ENCODE measurements at regions not wholly inside any gene's neighbourhood (a gene's known extent, or its start where the extent isn't known, plus 50 kb on each side); places are given as distances from the start of the nearest gene placed in this dataset.
A peak's percentile ranks its signal among the peaks of the same experiment; 100 is the strongest.

DNA sequence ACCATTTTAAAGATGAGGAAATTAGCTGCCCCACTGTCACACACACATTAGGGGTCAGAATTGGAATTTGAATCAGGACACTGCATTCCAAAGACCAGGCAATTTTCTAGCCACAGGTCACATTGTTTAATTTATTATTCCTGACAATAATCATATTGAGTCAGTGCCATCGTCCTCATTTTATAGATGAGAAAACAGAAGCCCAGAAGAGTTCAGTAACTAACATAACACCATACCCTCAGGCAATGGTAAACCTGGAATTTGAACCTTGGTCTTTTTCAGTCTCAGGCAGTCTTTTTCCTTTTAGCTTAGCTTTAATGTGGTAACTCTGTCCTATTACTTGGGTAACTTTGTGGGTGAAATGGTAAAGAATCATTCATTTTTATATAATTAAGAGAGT is 330.3 kb upstream of the SYT1 start:
- no peak overlapping the region for H3K4me2 ChIP-seq (ENCODE audit: low read length)
- no peaks in the 10 kb centered on the region for H3K79me2 ChIP-seq (ENCODE audit: low read length)
- H3K9me3 ChIP-seq (ENCODE audit: low read length): no peaks in the 10 kb centered on the region
- no TSS peak for BruUV-seq (replicated peaks)
- H3K36me3 ChIP-seq (ENCODE audit: low read depth, low read length): no peaks in the 10 kb centered on the region
- H4K20me1 ChIP-seq (ENCODE audit: low read length): no peaks in the 10 kb centered on the region
- H3F3A ChIP-seq (ENCODE audit: low read length, unreplicated experiment): no peaks in the 10 kb centered on the region
- DNase-seq: peak; percentile 35
- no peak overlapping the region for H3K4me3 ChIP-seq (ENCODE audit: low read length)
- H3K9ac ChIP-seq (ENCODE audit: low read length): no peak overlapping the region
- no peaks in the 10 kb centered on the region for H3K27me3 ChIP-seq (ENCODE audit: low read length)
- ChIA-PET CTCF (no interaction called here), POLR2A (ENCODE audit: unreplicated experiment) (no interaction called here)
- H3K27ac ChIP-seq (ENCODE audit: low read length): no peak overlapping the region
- no peaks in the 10 kb centered on the region for H3K4me1 ChIP-seq (ENCODE audit: insufficient read depth, low read length)
- intact Hi-C loops (cut with micrococcal nuclease): no loop called here
- no peak for ATAC-seq
- TF ChIP-seq EZH2phosphoT487 (IDR thresholded peaks at IDR 0.05; ENCODE audit: borderline replicate concordance, low read length) (no peak), EZH2 (IDR thresholded peaks at IDR 0.05; ENCODE audit: low read length, unreplicated experiment) (no peak)
- TF ChIP-seq, protein P1, sequence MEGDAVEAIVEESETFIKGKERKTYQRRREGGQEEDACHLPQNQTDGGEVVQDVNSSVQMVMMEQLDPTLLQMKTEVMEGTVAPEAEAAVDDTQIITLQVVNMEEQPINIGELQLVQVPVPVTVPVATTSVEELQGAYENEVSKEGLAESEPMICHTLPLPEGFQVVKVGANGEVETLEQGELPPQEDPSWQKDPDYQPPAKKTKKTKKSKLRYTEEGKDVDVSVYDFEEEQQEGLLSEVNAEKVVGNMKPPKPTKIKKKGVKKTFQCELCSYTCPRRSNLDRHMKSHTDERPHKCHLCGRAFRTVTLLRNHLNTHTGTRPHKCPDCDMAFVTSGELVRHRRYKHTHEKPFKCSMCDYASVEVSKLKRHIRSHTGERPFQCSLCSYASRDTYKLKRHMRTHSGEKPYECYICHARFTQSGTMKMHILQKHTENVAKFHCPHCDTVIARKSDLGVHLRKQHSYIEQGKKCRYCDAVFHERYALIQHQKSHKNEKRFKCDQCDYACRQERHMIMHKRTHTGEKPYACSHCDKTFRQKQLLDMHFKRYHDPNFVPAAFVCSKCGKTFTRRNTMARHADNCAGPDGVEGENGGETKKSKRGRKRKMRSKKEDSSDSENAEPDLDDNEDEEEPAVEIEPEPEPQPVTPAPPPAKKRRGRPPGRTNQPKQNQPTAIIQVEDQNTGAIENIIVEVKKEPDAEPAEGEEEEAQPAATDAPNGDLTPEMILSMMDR (conservative IDR thresholded peaks at IDR 0.05; ENCODE audit: low read depth, low read length): no peak
- H3K9me2 ChIP-seq (replicated peaks; ENCODE audit: low read length): no peaks in the 10 kb centered on the region
- no peak overlapping the region for H2AFZ ChIP-seq (ENCODE audit: low read length)

DNA sequence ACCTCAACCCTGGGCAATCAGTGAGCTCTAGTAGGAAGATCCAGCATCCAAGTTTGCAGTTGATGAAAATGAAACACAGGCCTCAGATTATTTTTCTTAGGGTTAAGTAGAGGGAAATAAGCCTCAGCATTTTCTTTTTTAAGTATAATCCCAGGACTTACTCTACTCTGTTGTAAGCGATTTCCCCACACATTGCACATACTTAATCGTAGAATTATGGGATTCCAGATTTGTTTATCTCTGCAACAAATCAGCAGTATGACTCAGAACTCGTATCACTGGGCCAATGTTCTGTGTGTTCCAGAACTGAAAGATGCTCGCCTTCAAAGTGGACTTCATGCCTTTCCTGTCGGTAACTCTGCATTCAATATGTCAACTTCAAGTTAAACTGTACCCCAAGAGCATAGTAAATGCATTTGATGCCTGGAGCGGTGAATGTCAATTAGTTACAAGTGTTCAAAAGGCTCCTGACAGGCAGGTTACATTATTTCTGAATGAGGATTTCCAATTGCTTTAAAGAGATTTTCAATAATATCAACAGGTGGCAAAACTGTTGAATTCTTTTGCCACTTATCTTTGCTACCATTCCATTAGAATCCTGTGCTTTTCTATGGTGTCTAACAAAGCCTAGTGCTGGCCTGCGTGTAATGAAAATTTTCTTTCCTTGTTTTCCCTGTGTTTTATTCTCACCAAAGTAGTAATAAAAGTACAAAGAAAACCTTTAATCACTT is 323.8 kb upstream of the SYT1 start:
- H3K4me2 ChIP-seq (ENCODE audit: low read length): no peak overlapping the region
- no peaks in the 10 kb centered on the region for H3K9me2 ChIP-seq (replicated peaks; ENCODE audit: low read length)
- ChIA-PET POLR2A (ENCODE audit: unreplicated experiment) (no interaction called here), CTCF (no interaction called here)
- H3K79me2 ChIP-seq (ENCODE audit: low read length): no peaks in the 10 kb centered on the region
- H3K4me3 ChIP-seq (ENCODE audit: low read length): no peak overlapping the region
- no peak overlapping the region for H2AFZ ChIP-seq (ENCODE audit: low read length)
- H3F3A ChIP-seq (ENCODE audit: low read length, unreplicated experiment): no peaks in the 10 kb centered on the region
- DNase-seq (no peak), ATAC-seq (no peak)
- H3K36me3 ChIP-seq (ENCODE audit: low read depth, low read length): no peaks in the 10 kb centered on the region
- no peak overlapping the region for H3K27ac ChIP-seq (ENCODE audit: low read length)
- intact Hi-C loops (cut with micrococcal nuclease): no loop called here
- no peaks in the 10 kb centered on the region for H3K27me3 ChIP-seq (ENCODE audit: low read length)
- no peaks in the 10 kb centered on the region for H4K20me1 ChIP-seq (ENCODE audit: low read length)
- TF ChIP-seq, protein P1 (conservative IDR thresholded peaks at IDR 0.05; ENCODE audit: low read depth, low read length): no peak
- TF ChIP-seq EZH2phosphoT487 (IDR thresholded peaks at IDR 0.05; ENCODE audit: borderline replicate concordance, low read length) (no peak), EZH2 (IDR thresholded peaks at IDR 0.05; ENCODE audit: low read length, unreplicated experiment) (no peak)
- H3K9ac ChIP-seq (ENCODE audit: low read length): no peak overlapping the region
- H3K9me3 ChIP-seq (ENCODE audit: low read length): no peaks in the 10 kb centered on the region
- BruUV-seq (replicated peaks): no TSS peak
- H3K4me1 ChIP-seq (ENCODE audit: insufficient read depth, low read length): no peaks in the 10 kb centered on the region

DNA sequence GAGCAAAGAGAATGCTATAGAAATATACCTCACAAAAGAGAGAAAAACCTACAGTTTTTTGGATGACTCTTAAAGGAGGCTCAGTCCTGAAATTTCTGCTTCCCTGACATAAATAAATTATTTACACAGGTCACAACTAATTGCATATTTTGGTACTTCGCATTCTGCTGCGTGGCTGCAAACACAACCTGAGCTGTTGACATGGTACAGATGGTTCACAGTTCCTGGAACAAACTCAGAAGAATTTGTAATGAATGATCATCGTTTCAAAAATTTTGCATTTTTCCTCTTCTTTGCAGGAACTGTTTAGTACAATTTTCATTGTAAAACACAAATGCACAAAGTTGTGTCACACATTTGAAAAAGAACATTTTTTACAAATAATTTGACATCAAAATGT is 313.7 kb upstream of the SYT1 start:
- no peaks in the 10 kb centered on the region for H4K20me1 ChIP-seq (ENCODE audit: low read length)
- DNase-seq (no peak), ATAC-seq (no peak)
- no TSS peak for BruUV-seq (replicated peaks)
- no peak overlapping the region for H3K4me2 ChIP-seq (ENCODE audit: low read length)
- no peaks in the 10 kb centered on the region for H3K36me3 ChIP-seq (ENCODE audit: low read depth, low read length)
- H3K27ac ChIP-seq (ENCODE audit: low read length): no peak overlapping the region
- TF ChIP-seq EZH2 (IDR thresholded peaks at IDR 0.05; ENCODE audit: low read length, unreplicated experiment): no peak
- TF ChIP-seq EZH2phosphoT487 (IDR thresholded peaks at IDR 0.05; ENCODE audit: borderline replicate concordance, low read length): no peak
- TF ChIP-seq, protein P1 (conservative IDR thresholded peaks at IDR 0.05; ENCODE audit: low read depth, low read length): no peak
- H3F3A ChIP-seq (ENCODE audit: low read length, unreplicated experiment): no peaks in the 10 kb centered on the region
- H2AFZ ChIP-seq (ENCODE audit: low read length): no peak overlapping the region
- H3K9ac ChIP-seq (ENCODE audit: low read length): no peak overlapping the region
- H3K79me2 ChIP-seq (ENCODE audit: low read length): no peaks in the 10 kb centered on the region
- no peaks in the 10 kb centered on the region for H3K9me2 ChIP-seq (replicated peaks; ENCODE audit: low read length)
- intact Hi-C loops (cut with micrococcal nuclease): no loop called here
- ChIA-PET POLR2A (ENCODE audit: unreplicated experiment) (interaction anchor here (0.6 kb wide), 1 partner anchor 250 kb away, joined by 3 read pairs; no protein-coding TSS in a partner anchor), CTCF (no interaction called here)
- H3K9me3 ChIP-seq (ENCODE audit: low read length): no peaks in the 10 kb centered on the region
- H3K4me3 ChIP-seq (ENCODE audit: low read length): no peak overlapping the region
- no peaks in the 10 kb centered on the region for H3K27me3 ChIP-seq (ENCODE audit: low read length)
- H3K4me1 ChIP-seq (ENCODE audit: insufficient read depth, low read length): no peaks in the 10 kb centered on the region
